IMR-90 (cell line): ENCODE measurements at regions not wholly inside any gene's neighbourhood (a gene's known extent, or its start where the extent isn't known, plus 50 kb on each side); places are given as distances from the start of the nearest gene placed in this dataset.

Source experiments
- ATAC-seq: fragments of 200-7000 bp; cut with Tn5 transposase; 2 replicates; pipeline ENCODE4 v1.9.1; 2020; ENCODE audit warnings: low read depth, mild to moderate bottlenecking, moderate library complexity
- BruUV-seq: library from RNA; stranded (reverse); fragments of 400-500 nt; replicated peaks from 2 replicates; lab custom pipeline; 2021; lab: Mats Ljungman, UMichigan
- CTCF ChIA-PET: fragments of 300-600 bp; formaldehyde crosslinking; extraction: SDS; loops from one replicate; lab custom pipeline; 2021; ENCODE audit warnings: antibody characterized with exemption; lab: Yijun Ruan, JAX
- POLR2A ChIA-PET: fragments of 300-600 bp; sonication (Branson Sonifier 250); formaldehyde crosslinking; loops from one replicate; lab custom pipeline; 2022; ENCODE audit warnings: antibody characterized with exemption; ENCODE audit not compliant: unreplicated experiment; lab: Charles Lee
- DNase-seq: peaks from one replicate; pipeline ENCODE4 v3.0.0; 2013
- H2AFZ ChIP-seq: replicated peaks from 2 replicates; pipeline ENCODE3; 2013; ENCODE audit warnings: low read length, mild to moderate bottlenecking; ENCODE audit not compliant: poor library complexity
- H2AK5ac ChIP-seq: 2 replicates; pipeline ENCODE4 v1.6.1; 2013; ENCODE audit warnings: low read depth, low read length, inconsistent platforms
- H2AK9ac ChIP-seq: replicated peaks from 2 replicates; pipeline ENCODE3; 2013; ENCODE audit warnings: mild to moderate bottlenecking, low read depth, low read length, moderate library complexity; ENCODE audit not compliant: poor library complexity
- H2BK120ac ChIP-seq: 2 replicates; pipeline ENCODE4 v1.6.1; 2013; ENCODE audit warnings: low read depth, low read length, inconsistent platforms
- H2BK15ac ChIP-seq: 3 replicates; pipeline ENCODE4 v1.6.1; 2013; ENCODE audit warnings: low read depth, low read length, inconsistent platforms
- H2BK20ac ChIP-seq: 2 replicates; pipeline ENCODE4 v1.6.1; 2013; ENCODE audit warnings: low read depth, mild to moderate bottlenecking, inconsistent platforms, low read length, moderate library complexity
- H2BK5ac ChIP-seq: 2 replicates; pipeline ENCODE4 v1.6.1; 2013; ENCODE audit warnings: mild to moderate bottlenecking, low read depth, low read length, inconsistent platforms; ENCODE audit not compliant: poor library complexity, severe bottlenecking
- H3K14ac ChIP-seq: replicated peaks from 2 replicates; pipeline ENCODE4 v1.6.1; 2013; ENCODE audit warnings: low read depth, low read length, inconsistent platforms
- H3K18ac ChIP-seq: 2 replicates; pipeline ENCODE4 v1.6.1; 2013; ENCODE audit warnings: low read depth, low read length, control low read depth
- H3K23ac ChIP-seq: 2 replicates; pipeline ENCODE4 v1.6.1; 2013; ENCODE audit warnings: low read depth, low read length, inconsistent platforms
- H3K27ac ChIP-seq: 2 replicates; pipeline ENCODE4 v1.5.1; 2013; ENCODE audit warnings: mild to moderate bottlenecking, control low read depth, low read length; ENCODE audit not compliant: insufficient read depth
- H3K27me3 ChIP-seq: 2 replicates; pipeline ENCODE4 v1.6.1; 2013; ENCODE audit warnings: low read length; ENCODE audit not compliant: control insufficient read depth, insufficient read depth
- H3K36me3 ChIP-seq: 2 replicates; pipeline ENCODE4 v1.6.1; 2013; ENCODE audit warnings: low read length, mixed read lengths; ENCODE audit not compliant: control insufficient read depth, insufficient read depth
- H3K4ac ChIP-seq: 2 replicates; pipeline ENCODE4 v1.6.1; 2013; ENCODE audit warnings: low read depth, low read length, inconsistent platforms
- H3K4me1 ChIP-seq: 2 replicates; pipeline ENCODE4 v1.6.1; 2013; ENCODE audit warnings: low read length, mixed read lengths; ENCODE audit not compliant: control insufficient read depth, insufficient read depth
- H3K4me2 ChIP-seq: 2 replicates; pipeline ENCODE4 v1.6.1; 2013; ENCODE audit warnings: low read depth, mild to moderate bottlenecking, control low read depth, low read length, moderate library complexity
- H3K4me3 ChIP-seq: 2 replicates; pipeline ENCODE4 v1.5.1; 2013; ENCODE audit warnings: low read depth, mild to moderate bottlenecking, control low read depth, low read length, moderate library complexity; ENCODE audit not compliant: insufficient read depth
- H3K56ac ChIP-seq: 2 replicates; pipeline ENCODE4 v1.6.1; 2013; ENCODE audit warnings: low read length, inconsistent platforms; ENCODE audit not compliant: insufficient read depth; ENCODE audit errors: extremely low read depth
- H3K79me1 ChIP-seq, 2 experiments: 2 replicates each; pipeline ENCODE4 v1.6.1; 2013; ENCODE audit warnings: low read length in 2 of 2, inconsistent platforms in 1 of 2, low read depth in 1 of 2
- H3K9ac ChIP-seq: 2 replicates; pipeline ENCODE4 v1.6.1; 2013; ENCODE audit warnings: low read depth, low read length, control low read depth
- H3K9me1 ChIP-seq: 2 replicates; pipeline ENCODE4 v1.6.1; 2013; ENCODE audit warnings: low read length, inconsistent platforms; ENCODE audit not compliant: insufficient read depth
- H3K9me3 ChIP-seq: 2 replicates; pipeline ENCODE4 v1.6.1; 2013; ENCODE audit warnings: low read length; ENCODE audit not compliant: control insufficient read depth, insufficient read depth
- H4K20me1 ChIP-seq: 2 replicates; pipeline ENCODE4 v1.6.1; 2013; ENCODE audit warnings: low read length, inconsistent platforms; ENCODE audit not compliant: insufficient read depth
- H4K5ac ChIP-seq: 2 replicates; pipeline ENCODE4 v1.6.1; 2013; ENCODE audit warnings: mild to moderate bottlenecking, low read depth, low read length, control low read depth
- H4K8ac ChIP-seq, 2 experiments: 2 replicates each; pipeline ENCODE4 v1.6.1; 2013; ENCODE audit warnings: low read depth in 2 of 2, low read length in 2 of 2, control low read depth in 1 of 2, inconsistent platforms in 1 of 2
- H4K91ac ChIP-seq: 2 replicates; pipeline ENCODE4 v1.6.1; 2013; ENCODE audit warnings: low read depth, low read length, inconsistent platforms; ENCODE audit not compliant: insufficient read depth
- FOS ChIP-seq: fragments of 150-350 bp; IDR thresholded peaks from 2 replicates; pipeline ENCODE4 v1.6.1; 2016; ENCODE audit warnings: low read depth, low read length
- NFE2L2 ChIP-seq: fragments of 150-350 bp; IDR thresholded peaks from 2 replicates; pipeline ENCODE4 v1.6.1; 2016; ENCODE audit warnings: low read depth, mild to moderate bottlenecking, low read length
- WGBS, 2 experiments: methylation state at CpG; one replicate each; pipeline versions ENCODE4 v1.1.5 to v1.1.7; 2013; ENCODE audit warnings: missing lambda C conversion rate in 2 of 2; ENCODE audit not compliant: insufficient read length in 1 of 2; ENCODE audit errors: extremely low coverage in 2 of 2; 5-methylcytosine and 5-hydroxymethylcytosine counted together
- dilution Hi-C: fragments of 300-500 bp; cut with HindIII; formaldehyde crosslinking; loops from one replicate; pipeline ENCODE4 v1.14.3; 2018; ENCODE audit warnings: low sequenced_read_pairs; ENCODE audit not compliant: unreplicated experiment
- in situ Hi-C: fragments of 300-500 bp; cut with MboI; formaldehyde crosslinking; loops from 3 replicates; pipeline ENCODE4 v1.14.3; 2019; ENCODE audit warnings: low sequenced_read_pairs, inconsistent platforms, mixed read lengths
- intact Hi-C: fragments of 100-400 bp; cut with micrococcal nuclease; formaldehyde crosslinking; loops from 2 replicates; pipeline ENCODE4 v1.10.0; 2022

DNA sequence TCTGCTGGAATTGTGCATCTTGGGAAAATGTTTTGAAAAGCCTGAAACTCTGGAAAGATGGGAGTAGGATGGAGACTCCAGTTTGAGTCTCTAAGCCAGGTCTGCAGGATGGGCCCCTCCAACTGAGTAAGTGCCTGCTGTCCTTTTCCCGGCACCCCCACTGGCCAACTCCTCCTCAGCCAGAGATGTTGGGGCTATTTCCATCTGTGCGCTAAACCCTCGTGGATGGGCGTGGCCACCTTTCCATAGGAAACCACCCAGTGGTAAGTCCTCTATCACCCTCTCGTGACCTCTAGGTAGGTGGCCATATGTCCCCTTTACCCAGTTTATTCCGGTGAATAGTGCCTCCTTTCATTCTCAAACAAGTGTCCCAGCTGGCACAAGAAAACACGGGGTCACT lies 250.9 kb downstream of the TOMM20 start:
- no peak overlapping the region for H3K27ac ChIP-seq
- H4K8ac ChIP-seq = no peak overlapping the region
- no peaks in the 10 kb centered on the region for H4K20me1 ChIP-seq
- H3K14ac ChIP-seq = no peak overlapping the region
- no peak overlapping the region for H2AFZ ChIP-seq
- TF ChIP-seq NFE2L2 = no peak
- TF ChIP-seq FOS = no peak
- no peak overlapping the region for H3K23ac ChIP-seq
- WGBS, 2 experiments = 94% methylated on average over 3 of the region's 7 CpGs; no CpG with 5 or more reads in 1 of the 2 experiments
- H2BK5ac ChIP-seq = no peak overlapping the region
- H2BK15ac ChIP-seq = no peak overlapping the region
- no peaks in the 10 kb centered on the region for H3K9me3 ChIP-seq
- peaks cover 4% of the 10 kb centered on the region; the same call in 1 of the 2 replicates for H3K4me1 ChIP-seq
- H2BK20ac ChIP-seq = 0 out of 2 replicates have a peak overlapping the region, but pooled peaks have one; percentile 12
- DNase-seq (no peak), ATAC-seq (no peak)
- peak overlapping the region; percentile 34 for H2BK120ac ChIP-seq
- H3K27me3 ChIP-seq = no peaks in the 10 kb centered on the region
- H3K36me3 ChIP-seq = no peaks in the 10 kb centered on the region
- no peaks in the 10 kb centered on the region; the same call in none of the 2 replicates for H3K9me1 ChIP-seq
- no peaks in the 10 kb centered on the region for H3K79me1 ChIP-seq
- in situ Hi-C loops (no loop called here), dilution Hi-C loops (no loop called here), intact Hi-C loops (no loop called here)
- H3K4me3 ChIP-seq = no peak overlapping the region
- H2AK5ac ChIP-seq = peak overlapping the region; percentile 33; the same call in 1 of the 2 replicates
- no peak overlapping the region for H3K4me2 ChIP-seq
- no peak overlapping the region for H3K56ac ChIP-seq
- POLR2A ChIA-PET = no interaction called here
- CTCF ChIA-PET = no interaction called here
- no peak overlapping the region for H3K9ac ChIP-seq
- no peak overlapping the region for H4K91ac ChIP-seq
- no peak overlapping the region for H4K5ac ChIP-seq
- no peak overlapping the region for H3K4ac ChIP-seq
- no peak overlapping the region for H3K18ac ChIP-seq
- BruUV-seq = no TSS peak
- peak overlapping the region; percentile 45 for H2AK9ac ChIP-seq
